Panc1 (cell line): ENCODE measurements at regions not wholly inside any gene's neighbourhood (a gene's known extent, or its start where the extent isn't known, plus 50 kb on each side); places are given as distances from the start of the nearest gene placed in this dataset.

ENCODE experiments used
- ATAC-seq: fragments of 200-7000 bp; cut with Tn5 transposase; 2 replicates; pipeline ENCODE4 v1.9.1; 2020; ENCODE audit warnings: mild to moderate bottlenecking, moderate library complexity
- BruUV-seq: library from RNA; stranded (reverse); fragments of 400-500 nt; replicated peaks from 2 replicates; lab custom pipeline; 2021; lab: Mats Ljungman, UMichigan
- CTCF ChIA-PET: fragments of 300-600 bp; sonication (Branson Sonifier 250); formaldehyde crosslinking; loops from one replicate; lab custom pipeline; 2022; ENCODE audit warnings: antibody characterized with exemption; lab: Charles Lee
- POLR2A ChIA-PET: fragments of 300-600 bp; sonication (Branson Sonifier 250); formaldehyde crosslinking; loops from one replicate; lab custom pipeline; 2022; ENCODE audit warnings: antibody characterized with exemption; lab: Charles Lee
- DNase-seq: peaks from one replicate; pipeline ENCODE4 v3.0.0-alpha.2; 2010; ENCODE audit warnings: low read depth, low spot score
- H3K27ac ChIP-seq: 2 replicates; pipeline ENCODE4 v1.5.1; 2011; ENCODE audit warnings: mild to moderate bottlenecking, low read length, inconsistent platforms
- H3K27me3 ChIP-seq: fragments of 200-500 bp; sonication (Bioruptor generic); 2 replicates; pipeline ENCODE4 v1.6.0; 2014; ENCODE audit warnings: low read length, inconsistent platforms; ENCODE audit not compliant: control insufficient read depth, insufficient read depth
- H3K36me3 ChIP-seq: fragments of 200-500 bp; sonication (Bioruptor generic); 2 replicates; pipeline ENCODE4 v1.5.1; 2014; ENCODE audit warnings: inconsistent platforms, mild to moderate bottlenecking, low read length, moderate library complexity; ENCODE audit not compliant: control insufficient read depth, insufficient read depth
- H3K4me1 ChIP-seq: 2 replicates; pipeline ENCODE4 v1.5.1; 2011; ENCODE audit warnings: inconsistent platforms, mild to moderate bottlenecking, low read length, moderate library complexity; ENCODE audit not compliant: control insufficient read depth, insufficient read depth
- H3K4me3 ChIP-seq, 2 experiments: 2 replicates each; pipeline ENCODE4 v1.5.1; 2011 to 2012; ENCODE audit warnings: low read depth in 2 of 2, low read length in 2 of 2, mild to moderate bottlenecking in 2 of 2, inconsistent platforms in 1 of 2, moderate library complexity in 1 of 2
- H3K9me3 ChIP-seq: fragments of 200-500 bp; sonication (Bioruptor generic); 2 replicates; pipeline ENCODE4 v1.5.1; 2014; ENCODE audit warnings: low read depth, mild to moderate bottlenecking, inconsistent platforms, low read length, moderate library complexity; ENCODE audit not compliant: control insufficient read depth, insufficient read depth
- POLR2AphosphoS5 ChIP-seq: IDR thresholded peaks from 2 replicates; pipeline ENCODE4 v1.6.1; 2012; ENCODE audit warnings: mild to moderate bottlenecking, low read depth, low read length, moderate library complexity
- SIN3A ChIP-seq: IDR thresholded peaks from 2 replicates; pipeline ENCODE4 v1.6.1; 2012; ENCODE audit warnings: low read depth, mild to moderate bottlenecking, low read length, moderate library complexity, borderline replicate concordance; ENCODE audit not compliant: insufficient read depth
- TCF7L2 ChIP-seq: IDR thresholded peaks from 2 replicates; pipeline ENCODE4 v1.6.1; 2011; ENCODE audit warnings: mild to moderate bottlenecking, low read depth, low read length, inconsistent platforms
- in situ Hi-C: cut with HindIII; loops from 2 replicates; pipeline ENCODE4 v1.10.0; 2016; ENCODE audit warnings: low sequenced_read_pairs, low pct_unique_long_range_greater_than_20kb
- intact Hi-C: fragments of 100-400 bp; cut with micrococcal nuclease; formaldehyde crosslinking; loops from one replicate; pipeline ENCODE4 v1.10.0; 2022; ENCODE audit not compliant: unreplicated experiment
- TF ChIP-seq, protein P1 (sequence below): fragments of 450-650 bp; IDR thresholded peaks from 2 replicates; pipeline ENCODE4 v1.5.1; 2017; ENCODE audit warnings: mild to moderate bottlenecking
- TF ChIP-seq, protein P2 (sequence below), 2 experiments: IDR thresholded peaks; 2 replicates each; pipeline ENCODE4 v1.6.1; 2011 to 2012; ENCODE audit warnings: low read depth in 2 of 2, control low read depth in 1 of 2, low read length in 1 of 2, mild to moderate bottlenecking in 1 of 2, moderate library complexity in 1 of 2; ENCODE audit not compliant: insufficient read depth in 1 of 2

DNA sequence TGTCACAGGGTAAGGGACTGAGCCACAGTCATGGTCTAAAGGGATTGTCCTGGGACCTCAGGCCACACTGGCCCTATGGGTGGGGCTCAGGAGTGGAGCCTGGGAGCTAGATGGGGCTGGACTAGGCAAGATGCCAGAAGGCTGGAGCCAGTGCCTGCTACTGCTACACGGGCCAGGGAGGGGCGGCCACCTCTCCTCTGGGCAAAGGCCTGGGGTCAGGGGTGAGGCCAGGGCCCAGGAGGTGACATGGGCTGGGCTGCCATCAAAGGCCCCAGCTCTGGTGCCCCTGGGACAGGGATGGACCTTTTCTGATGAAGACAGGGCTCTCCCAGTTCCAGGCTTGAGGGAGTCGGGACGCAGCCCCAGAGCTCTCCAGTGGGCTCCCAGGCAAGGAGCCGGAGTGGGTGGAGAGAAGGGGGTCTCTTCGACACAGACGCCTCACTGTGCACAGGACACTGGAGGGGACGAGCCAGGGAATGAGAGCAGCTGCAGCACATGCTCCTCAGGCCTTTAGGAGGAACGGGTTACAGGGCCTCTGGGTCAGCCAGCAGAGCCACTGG, 62.1 kb upstream of the IQSEC1 start:
- ChIA-PET POLR2A (no interaction called here), CTCF (no interaction called here)
- TF ChIP-seq, protein P1, sequence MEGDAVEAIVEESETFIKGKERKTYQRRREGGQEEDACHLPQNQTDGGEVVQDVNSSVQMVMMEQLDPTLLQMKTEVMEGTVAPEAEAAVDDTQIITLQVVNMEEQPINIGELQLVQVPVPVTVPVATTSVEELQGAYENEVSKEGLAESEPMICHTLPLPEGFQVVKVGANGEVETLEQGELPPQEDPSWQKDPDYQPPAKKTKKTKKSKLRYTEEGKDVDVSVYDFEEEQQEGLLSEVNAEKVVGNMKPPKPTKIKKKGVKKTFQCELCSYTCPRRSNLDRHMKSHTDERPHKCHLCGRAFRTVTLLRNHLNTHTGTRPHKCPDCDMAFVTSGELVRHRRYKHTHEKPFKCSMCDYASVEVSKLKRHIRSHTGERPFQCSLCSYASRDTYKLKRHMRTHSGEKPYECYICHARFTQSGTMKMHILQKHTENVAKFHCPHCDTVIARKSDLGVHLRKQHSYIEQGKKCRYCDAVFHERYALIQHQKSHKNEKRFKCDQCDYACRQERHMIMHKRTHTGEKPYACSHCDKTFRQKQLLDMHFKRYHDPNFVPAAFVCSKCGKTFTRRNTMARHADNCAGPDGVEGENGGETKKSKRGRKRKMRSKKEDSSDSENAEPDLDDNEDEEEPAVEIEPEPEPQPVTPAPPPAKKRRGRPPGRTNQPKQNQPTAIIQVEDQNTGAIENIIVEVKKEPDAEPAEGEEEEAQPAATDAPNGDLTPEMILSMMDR, result no peak
- TF ChIP-seq TCF7L2, result no peak
- TF ChIP-seq, protein P2, sequence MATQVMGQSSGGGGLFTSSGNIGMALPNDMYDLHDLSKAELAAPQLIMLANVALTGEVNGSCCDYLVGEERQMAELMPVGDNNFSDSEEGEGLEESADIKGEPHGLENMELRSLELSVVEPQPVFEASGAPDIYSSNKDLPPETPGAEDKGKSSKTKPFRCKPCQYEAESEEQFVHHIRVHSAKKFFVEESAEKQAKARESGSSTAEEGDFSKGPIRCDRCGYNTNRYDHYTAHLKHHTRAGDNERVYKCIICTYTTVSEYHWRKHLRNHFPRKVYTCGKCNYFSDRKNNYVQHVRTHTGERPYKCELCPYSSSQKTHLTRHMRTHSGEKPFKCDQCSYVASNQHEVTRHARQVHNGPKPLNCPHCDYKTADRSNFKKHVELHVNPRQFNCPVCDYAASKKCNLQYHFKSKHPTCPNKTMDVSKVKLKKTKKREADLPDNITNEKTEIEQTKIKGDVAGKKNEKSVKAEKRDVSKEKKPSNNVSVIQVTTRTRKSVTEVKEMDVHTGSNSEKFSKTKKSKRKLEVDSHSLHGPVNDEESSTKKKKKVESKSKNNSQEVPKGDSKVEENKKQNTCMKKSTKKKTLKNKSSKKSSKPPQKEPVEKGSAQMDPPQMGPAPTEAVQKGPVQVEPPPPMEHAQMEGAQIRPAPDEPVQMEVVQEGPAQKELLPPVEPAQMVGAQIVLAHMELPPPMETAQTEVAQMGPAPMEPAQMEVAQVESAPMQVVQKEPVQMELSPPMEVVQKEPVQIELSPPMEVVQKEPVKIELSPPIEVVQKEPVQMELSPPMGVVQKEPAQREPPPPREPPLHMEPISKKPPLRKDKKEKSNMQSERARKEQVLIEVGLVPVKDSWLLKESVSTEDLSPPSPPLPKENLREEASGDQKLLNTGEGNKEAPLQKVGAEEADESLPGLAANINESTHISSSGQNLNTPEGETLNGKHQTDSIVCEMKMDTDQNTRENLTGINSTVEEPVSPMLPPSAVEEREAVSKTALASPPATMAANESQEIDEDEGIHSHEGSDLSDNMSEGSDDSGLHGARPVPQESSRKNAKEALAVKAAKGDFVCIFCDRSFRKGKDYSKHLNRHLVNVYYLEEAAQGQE (IDR thresholded peaks at IDR 0.05; ENCODE audit: insufficient read depth in 1 of 2, low read depth in 2 of 2, low read length in 1 of 2), result no peak
- no peak for TF ChIP-seq POLR2AphosphoS5
- no peak for TF ChIP-seq SIN3A
- intact Hi-C loops (no loop called here), in situ Hi-C loops (no loop called here)
- H3K36me3 ChIP-seq, result no peaks in the 10 kb centered on the region
- H3K9me3 ChIP-seq, result no peaks in the 10 kb centered on the region
- no peak for ATAC-seq
- no TSS peak for BruUV-seq
- no peak overlapping the region for H3K27ac ChIP-seq
- no peaks in the 10 kb centered on the region for H3K27me3 ChIP-seq
- H3K4me1 ChIP-seq, result no peaks in the 10 kb centered on the region
- no peak overlapping the region for H3K4me3 ChIP-seq
- no peak for DNase-seq

DNA sequence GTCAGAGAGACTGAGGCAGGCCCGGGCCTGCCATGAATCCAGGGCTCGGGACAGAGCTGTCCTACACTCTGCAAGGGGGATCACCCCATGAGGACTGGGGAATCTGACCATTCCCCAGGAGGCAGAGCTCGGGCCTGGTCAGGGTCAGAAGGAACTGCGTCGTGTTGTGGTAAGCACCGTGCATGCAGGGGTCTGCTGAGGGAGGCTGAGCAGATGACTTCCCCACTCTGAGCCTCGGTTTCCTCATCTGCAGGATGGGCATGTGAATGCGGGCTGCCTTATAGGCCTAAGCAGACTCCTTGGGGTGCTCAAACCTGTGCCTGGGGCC, 61.6 kb upstream of the IQSEC1 start:
- ATAC-seq (no peak), DNase-seq (no peak)
- intact Hi-C loops, result no loop called here
- no TSS peak for BruUV-seq
- Histone ChIP-seq H3K4me1 (no peaks in the 10 kb centered on the region), H3K9me3 (no peaks in the 10 kb centered on the region), H3K4me3 (no peak overlapping the region), H3K27me3 (no peaks in the 10 kb centered on the region), H3K36me3 (no peaks in the 10 kb centered on the region), H3K27ac (no peak overlapping the region)
- CTCF ChIA-PET, result no interaction called here
- POLR2A ChIA-PET, result no interaction called here
- in situ Hi-C loops, result no loop called here
- TF ChIP-seq POLR2AphosphoS5 (no peak), TCF7L2 (no peak), SIN3A (no peak)
- TF ChIP-seq, protein P1, result no peak
- TF ChIP-seq, protein P2 (IDR thresholded peaks at IDR 0.05; ENCODE audit: insufficient read depth in 1 of 2, low read depth in 2 of 2, low read length in 1 of 2), result no peak
